ENCODE measurements at regions not wholly inside any gene's neighbourhood (a gene's known extent, or its start where the extent isn't known, plus 50 kb on each side); places are given as distances from the start of the nearest gene placed in this dataset.
A peak's percentile ranks its signal among the peaks of the same experiment; 100 is the strongest.

GRCh38 chrX:104310657-104311254, 56.0 kb upstream of the ESX1 start:
- H3K27ac Mint-ChIP-seq: peak overlapping the region; percentile 16; the same call in 1 of the 2 replicates
- no peaks in the 10 kb centered on the region for H3K9me3 Mint-ChIP-seq
- no peaks in the 10 kb centered on the region for H3K36me3 Mint-ChIP-seq (ENCODE audit: low read depth)
- H3K27me3 Mint-ChIP-seq (ENCODE audit: insufficient read depth): no peaks in the 10 kb centered on the region
- H3K4me3 Mint-ChIP-seq: peak overlapping the region; percentile 78
- DNase-seq: no peak
- H3K4me1 Mint-ChIP-seq (ENCODE audit: low read depth): peaks cover 35% of the 10 kb centered on the region
- no peak for TF ChIP-seq CTCF (IDR thresholded peaks at IDR 0.05)

GRCh38 chrX:104310090-104310489, 55.4 kb upstream of the ESX1 start:
- H3K36me3 Mint-ChIP-seq (ENCODE audit: low read depth): no peaks in the 10 kb centered on the region
- peak; percentile 61 for TF ChIP-seq CTCF (IDR thresholded peaks at IDR 0.05)
- H3K27ac Mint-ChIP-seq: peak overlapping the region; percentile 67
- peak; percentile 18 for DNase-seq
- H3K4me3 Mint-ChIP-seq: peak overlapping the region; percentile 78
- H3K9me3 Mint-ChIP-seq: no peaks in the 10 kb centered on the region
- H3K27me3 Mint-ChIP-seq (ENCODE audit: insufficient read depth): no peaks in the 10 kb centered on the region
- H3K4me1 Mint-ChIP-seq (ENCODE audit: low read depth): peaks cover 28% of the 10 kb centered on the region

GRCh38 chrX:104309169-104309568, 54.4 kb upstream of the ESX1 start:
- no peaks in the 10 kb centered on the region for H3K36me3 Mint-ChIP-seq (ENCODE audit: low read depth)
- no peak overlapping the region for H3K4me3 Mint-ChIP-seq
- H3K4me1 Mint-ChIP-seq (ENCODE audit: low read depth): peaks cover 28% of the 10 kb centered on the region
- peak; percentile 38 for TF ChIP-seq CTCF (IDR thresholded peaks at IDR 0.05)
- DNase-seq: no peak
- no peak overlapping the region for H3K27ac Mint-ChIP-seq
- H3K27me3 Mint-ChIP-seq (ENCODE audit: insufficient read depth): no peaks in the 10 kb centered on the region
- H3K9me3 Mint-ChIP-seq: no peaks in the 10 kb centered on the region

- DNase-seq: peak; percentile 5
- Mint-ChIP-seq H3K36me3 (ENCODE audit: low read depth) (no peaks in the 10 kb centered on the region), H3K4me3 (no peak overlapping the region), H3K4me1 (ENCODE audit: low read depth) (peaks cover 28% of the 10 kb centered on the region), H3K27ac (no peak overlapping the region; the same call in 1 of the 2 replicates), H3K9me3 (no peaks in the 10 kb centered on the region), H3K27me3 (ENCODE audit: insufficient read depth) (no peaks in the 10 kb centered on the region; the same call in 1 of the 2 replicates)
- TF ChIP-seq CTCF (IDR thresholded peaks at IDR 0.05): no peak
Observed at GRCh38 chrX:104307341-104307740, 52.6 kb upstream of the ESX1 start.

GRCh38 chrX:104306180-104306579, 51.4 kb upstream of the ESX1 start:
- DNase-seq: no peak
- no peak overlapping the region for H3K27ac Mint-ChIP-seq
- H3K36me3 Mint-ChIP-seq (ENCODE audit: low read depth): no peaks in the 10 kb centered on the region
- no peak overlapping the region for H3K4me3 Mint-ChIP-seq
- peaks cover 25% of the 10 kb centered on the region for H3K4me1 Mint-ChIP-seq (ENCODE audit: low read depth)
- H3K27me3 Mint-ChIP-seq (ENCODE audit: insufficient read depth): no peaks in the 10 kb centered on the region; the same call in 1 of the 2 replicates
- H3K9me3 Mint-ChIP-seq: no peaks in the 10 kb centered on the region
- TF ChIP-seq CTCF (IDR thresholded peaks at IDR 0.05): no peak

Measured in HFFc6 (cell line).